ENCODE measurements at regions not wholly inside any gene's neighbourhood (a gene's known extent, or its start where the extent isn't known, plus 50 kb on each side); places are given as distances from the start of the nearest gene placed in this dataset.

DNA sequence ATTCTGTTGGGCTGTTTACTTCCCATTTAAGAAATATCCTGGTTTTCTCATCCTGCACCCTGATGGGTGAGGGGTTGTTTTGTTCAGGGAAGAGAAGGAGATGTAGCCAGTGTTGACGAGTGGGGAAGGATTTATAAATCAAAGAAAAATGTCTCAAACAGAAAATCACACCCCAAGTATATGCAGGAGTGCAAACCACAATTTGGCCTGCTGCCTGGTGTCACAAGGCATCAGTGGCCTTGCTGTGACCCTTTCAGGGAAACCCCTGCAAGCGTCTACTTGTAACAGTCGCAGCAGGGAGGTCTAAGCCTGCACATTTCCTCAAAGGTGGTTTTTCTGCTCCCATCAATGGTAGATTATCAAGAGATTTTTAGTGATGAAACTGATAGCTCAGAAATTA, 132.6 kb upstream of the LRRN1 start:
- TF ChIP-seq CTCF (IDR thresholded peaks at IDR 0.05) (no peak), POLR2AphosphoS5 (IDR thresholded peaks at IDR 0.05) (no peak), POLR2A (IDR thresholded peaks at IDR 0.05) (no peak), EP300 (IDR thresholded peaks at IDR 0.05) (no peak)
